ENCODE measurements at regions not wholly inside any gene's neighbourhood (a gene's known extent, or its start where the extent isn't known, plus 50 kb on each side); places are given as distances from the start of the nearest gene placed in this dataset.

DNA sequence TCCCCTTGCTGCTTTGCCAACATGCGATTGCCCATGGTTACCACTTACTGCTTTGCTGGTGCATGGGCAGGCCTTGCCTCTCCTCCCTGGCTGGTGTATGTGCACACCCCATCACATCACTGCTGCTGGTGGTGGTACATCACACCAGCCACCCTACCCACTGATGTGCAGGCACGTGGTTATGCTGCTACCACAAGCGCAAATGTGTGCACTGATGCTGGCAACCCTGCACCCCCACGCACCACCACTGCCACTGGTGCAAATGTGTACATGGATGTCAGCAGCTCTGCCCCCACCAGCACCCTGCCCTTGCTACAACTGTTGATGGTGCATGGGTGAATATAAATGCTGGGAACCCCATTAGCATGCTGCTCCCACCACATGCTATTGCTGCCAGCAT is 261.7 kb downstream of the AEBP2 start:
- TF ChIP-seq, protein P1, sequence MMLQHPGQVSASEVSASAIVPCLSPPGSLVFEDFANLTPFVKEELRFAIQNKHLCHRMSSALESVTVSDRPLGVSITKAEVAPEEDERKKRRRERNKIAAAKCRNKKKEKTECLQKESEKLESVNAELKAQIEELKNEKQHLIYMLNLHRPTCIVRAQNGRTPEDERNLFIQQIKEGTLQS (IDR thresholded peaks at IDR 0.05): no peak
- TF ChIP-seq TCF7L2 (IDR thresholded peaks at IDR 0.05; ENCODE audit: borderline replicate concordance, extremely low read depth, insufficient read depth, insufficient read length): no peak
- TF ChIP-seq, protein P2, sequence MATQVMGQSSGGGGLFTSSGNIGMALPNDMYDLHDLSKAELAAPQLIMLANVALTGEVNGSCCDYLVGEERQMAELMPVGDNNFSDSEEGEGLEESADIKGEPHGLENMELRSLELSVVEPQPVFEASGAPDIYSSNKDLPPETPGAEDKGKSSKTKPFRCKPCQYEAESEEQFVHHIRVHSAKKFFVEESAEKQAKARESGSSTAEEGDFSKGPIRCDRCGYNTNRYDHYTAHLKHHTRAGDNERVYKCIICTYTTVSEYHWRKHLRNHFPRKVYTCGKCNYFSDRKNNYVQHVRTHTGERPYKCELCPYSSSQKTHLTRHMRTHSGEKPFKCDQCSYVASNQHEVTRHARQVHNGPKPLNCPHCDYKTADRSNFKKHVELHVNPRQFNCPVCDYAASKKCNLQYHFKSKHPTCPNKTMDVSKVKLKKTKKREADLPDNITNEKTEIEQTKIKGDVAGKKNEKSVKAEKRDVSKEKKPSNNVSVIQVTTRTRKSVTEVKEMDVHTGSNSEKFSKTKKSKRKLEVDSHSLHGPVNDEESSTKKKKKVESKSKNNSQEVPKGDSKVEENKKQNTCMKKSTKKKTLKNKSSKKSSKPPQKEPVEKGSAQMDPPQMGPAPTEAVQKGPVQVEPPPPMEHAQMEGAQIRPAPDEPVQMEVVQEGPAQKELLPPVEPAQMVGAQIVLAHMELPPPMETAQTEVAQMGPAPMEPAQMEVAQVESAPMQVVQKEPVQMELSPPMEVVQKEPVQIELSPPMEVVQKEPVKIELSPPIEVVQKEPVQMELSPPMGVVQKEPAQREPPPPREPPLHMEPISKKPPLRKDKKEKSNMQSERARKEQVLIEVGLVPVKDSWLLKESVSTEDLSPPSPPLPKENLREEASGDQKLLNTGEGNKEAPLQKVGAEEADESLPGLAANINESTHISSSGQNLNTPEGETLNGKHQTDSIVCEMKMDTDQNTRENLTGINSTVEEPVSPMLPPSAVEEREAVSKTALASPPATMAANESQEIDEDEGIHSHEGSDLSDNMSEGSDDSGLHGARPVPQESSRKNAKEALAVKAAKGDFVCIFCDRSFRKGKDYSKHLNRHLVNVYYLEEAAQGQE (IDR thresholded peaks at IDR 0.05; ENCODE audit: low read depth): no peak
